ENCODE measurements at regions not wholly inside any gene's neighbourhood (a gene's known extent, or its start where the extent isn't known, plus 50 kb on each side); places are given as distances from the start of the nearest gene placed in this dataset.
"Not testable (repeated sequence)": the region's sequence is repeated elsewhere in the genome, so short reads cannot be mapped to it uniquely, and the experiment has no call there.

DNA sequence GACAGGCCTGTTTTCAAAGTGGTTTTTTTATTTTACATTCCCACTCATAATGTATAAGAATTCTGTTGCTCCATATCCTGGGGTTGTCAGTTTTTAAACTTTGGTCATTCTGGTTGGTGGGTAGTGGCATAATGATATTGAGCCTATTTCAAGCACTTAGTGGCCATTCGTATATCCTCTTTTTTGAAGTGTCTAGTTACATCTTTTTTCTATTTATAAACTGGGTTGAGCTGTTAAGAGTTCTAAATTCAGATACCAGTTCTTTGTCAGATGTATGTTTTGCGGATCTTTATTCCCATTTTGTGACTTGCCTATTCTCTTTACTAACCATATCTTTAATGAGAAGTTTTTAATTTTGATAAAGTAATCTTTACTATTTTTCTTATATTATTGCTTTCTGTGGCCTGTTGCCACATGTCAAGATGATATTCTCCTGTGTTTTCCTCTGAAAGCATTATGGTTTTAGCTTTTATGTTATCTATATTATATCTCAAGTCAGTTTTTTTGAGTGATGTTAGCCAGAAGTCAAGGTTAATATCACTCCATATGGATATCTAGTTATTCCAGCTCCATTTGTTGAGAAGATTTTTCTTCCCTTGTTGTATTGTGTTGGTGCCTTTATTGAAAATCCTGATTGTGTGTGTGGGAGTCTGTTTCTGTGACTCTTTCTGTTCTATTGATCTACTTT, 110.9 kb downstream of the FHIP1A start:
- H3K36me3 ChIP-seq (replicated peaks in 1 of 2; ENCODE audit: control insufficient read depth in 2 of 2, insufficient read depth in 2 of 2, low read length in 2 of 2): no peaks in the 10 kb centered on the region
- no peak overlapping the region for H2BK5ac ChIP-seq (ENCODE audit: low read length)
- H3K9me3 ChIP-seq (replicated peaks in 1 of 2; ENCODE audit: control insufficient read depth in 2 of 2, insufficient read depth in 1 of 2, low read depth in 1 of 2, low read length in 2 of 2): no peaks in the 10 kb centered on the region
- H3K4me3 ChIP-seq (ENCODE audit: low read length in 2 of 2): no peak overlapping the region
- H3K14ac ChIP-seq (ENCODE audit: low read length): no peak overlapping the region
- no peak overlapping the region for H3K18ac ChIP-seq (ENCODE audit: low read length)
- H2BK12ac ChIP-seq (ENCODE audit: low read length): no peak overlapping the region
- H2BK15ac ChIP-seq (ENCODE audit: low read length): no peak overlapping the region
- no peaks in the 10 kb centered on the region for H3K79me1 ChIP-seq (ENCODE audit: low read depth, low read length)
- no peak overlapping the region for H3K23ac ChIP-seq (ENCODE audit: low read depth, low read length, poor library complexity)
- whole genome bisulfite sequencing, 2 donors (ENCODE audit: extremely low coverage in 2 of 2, insufficient read length in 2 of 2, insufficient replicate concordance in 1 of 2): no CpG with 5 or more reads among the region's 2 CpGs
- H2AFZ ChIP-seq (ENCODE audit: low read length): no peak overlapping the region
- no peaks in the 10 kb centered on the region for H3K27me3 ChIP-seq (ENCODE audit: control insufficient read depth in 3 of 3, insufficient read depth in 3 of 3, low read depth in 1 of 3, low read length in 3 of 3)
- no peak overlapping the region for H2AK5ac ChIP-seq (ENCODE audit: low read depth, low read length)
- no peak overlapping the region for H3K4ac ChIP-seq (ENCODE audit: low read length)
- H3K9ac ChIP-seq (ENCODE audit: low read depth, low read length, poor library complexity): no peak overlapping the region
- H4K91ac ChIP-seq (ENCODE audit: low read depth, low read length, poor library complexity): no peak overlapping the region
- H3K4me2 ChIP-seq (ENCODE audit: insufficient read depth, low read length, poor library complexity, severe bottlenecking): no peak overlapping the region
- H3K27ac ChIP-seq (replicated peaks; ENCODE audit: low read length): no peak overlapping the region
- no peaks in the 10 kb centered on the region for H3K4me1 ChIP-seq (ENCODE audit: control insufficient read depth in 2 of 2, insufficient read depth in 1 of 2, low read depth in 1 of 2, low read length in 2 of 2)
- DNase-seq (ENCODE audit: low spot score): no peak
- H2BK120ac ChIP-seq (ENCODE audit: low read depth, low read length): no peak overlapping the region
- no peak overlapping the region for H4K8ac ChIP-seq (ENCODE audit: low read depth, low read length)

DNA sequence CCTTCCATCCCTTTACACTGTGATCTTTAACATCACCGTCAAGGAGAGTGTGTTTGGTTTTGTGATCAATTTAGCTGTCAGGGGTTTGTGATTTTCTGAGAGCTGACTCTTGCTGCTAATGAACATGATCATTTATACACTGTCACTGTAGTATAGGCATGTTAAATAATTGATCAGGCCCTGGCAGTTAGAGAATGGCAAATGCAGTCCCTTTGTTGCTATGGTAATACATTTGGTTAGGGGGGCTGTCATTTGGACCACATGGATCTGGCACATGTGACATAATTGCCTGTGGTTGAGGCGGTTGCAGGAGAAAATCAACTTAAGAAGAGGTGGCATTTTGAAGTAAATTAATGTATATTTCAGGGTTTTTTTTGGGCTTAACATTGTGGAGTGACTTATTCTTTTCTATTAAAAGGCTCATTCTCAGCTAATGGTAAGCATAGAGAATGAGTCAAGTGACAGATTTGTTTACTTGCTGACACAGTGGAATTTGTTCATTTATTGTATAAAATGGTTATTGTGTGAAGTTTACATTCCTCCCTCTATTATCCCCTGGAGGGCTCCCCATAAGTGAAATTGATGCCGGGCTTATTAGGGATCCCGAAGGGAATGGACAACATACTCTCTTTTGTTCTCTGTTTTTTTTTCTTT, 114.0 kb downstream of the FHIP1A start:
- no peak for DNase-seq (ENCODE audit: low spot score)
- whole genome bisulfite sequencing, 2 donors (ENCODE audit: extremely low coverage in 2 of 2, insufficient read length in 2 of 2, insufficient replicate concordance in 1 of 2): no CpG with 5 or more reads among the region's 4 CpGs
- H3K4me3 ChIP-seq (ENCODE audit: low read length in 2 of 2): no peak overlapping the region

DNA sequence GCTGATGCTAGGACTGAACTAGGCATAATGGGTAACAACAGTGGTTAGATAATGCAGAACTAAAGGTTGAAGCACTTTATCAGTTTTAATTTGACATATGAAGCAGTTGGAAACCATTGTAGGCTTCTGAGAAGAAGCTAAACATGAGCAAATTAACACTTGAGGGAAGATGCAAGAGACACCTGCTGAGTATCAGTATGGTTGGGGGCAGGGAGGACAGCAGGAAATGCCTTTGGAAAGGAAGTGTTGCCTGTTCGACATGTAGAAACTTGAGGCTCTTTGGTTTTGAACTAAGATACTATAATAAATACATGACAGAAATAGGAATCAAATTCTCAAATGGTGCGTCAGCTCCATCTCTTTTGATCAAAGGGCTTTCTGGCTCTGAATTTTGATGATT, 115.6 kb downstream of the FHIP1A start:
- Histone ChIP-seq H3K36me3 (replicated peaks in 1 of 2; ENCODE audit: control insufficient read depth in 2 of 2, insufficient read depth in 2 of 2, low read length in 2 of 2) (no peaks in the 10 kb centered on the region), H2BK5ac (ENCODE audit: low read length) (no peak overlapping the region), H3K14ac (ENCODE audit: low read length) (no peak overlapping the region), H3K27me3 (ENCODE audit: control insufficient read depth in 3 of 3, insufficient read depth in 3 of 3, low read depth in 1 of 3, low read length in 3 of 3) (no peaks in the 10 kb centered on the region), H3K4me3 (ENCODE audit: low read length in 2 of 2) (no peak overlapping the region), H3K9me3 (replicated peaks in 1 of 2; ENCODE audit: control insufficient read depth in 2 of 2, insufficient read depth in 1 of 2, low read depth in 1 of 2, low read length in 2 of 2) (no peaks in the 10 kb centered on the region), H2AK5ac (ENCODE audit: low read depth, low read length) (no peak overlapping the region), H3K4me1 (ENCODE audit: control insufficient read depth in 2 of 2, insufficient read depth in 1 of 2, low read depth in 1 of 2, low read length in 2 of 2) (no peaks in the 10 kb centered on the region), H2AFZ (ENCODE audit: low read length) (no peak overlapping the region), H4K91ac (ENCODE audit: low read depth, low read length, poor library complexity) (no peak overlapping the region), H4K8ac (ENCODE audit: low read depth, low read length) (no peak overlapping the region), H3K4me2 (ENCODE audit: insufficient read depth, low read length, poor library complexity, severe bottlenecking) (no peak overlapping the region), H3K27ac (replicated peaks; ENCODE audit: low read length) (no peak overlapping the region), H3K4ac (ENCODE audit: low read length) (no peak overlapping the region), H2BK12ac (ENCODE audit: low read length) (no peak overlapping the region), H2BK15ac (ENCODE audit: low read length) (no peak overlapping the region), H3K23ac (ENCODE audit: low read depth, low read length, poor library complexity) (no peak overlapping the region), H3K18ac (ENCODE audit: low read length) (no peak overlapping the region), H2BK120ac (ENCODE audit: low read depth, low read length) (no peak overlapping the region), H3K9ac (ENCODE audit: low read depth, low read length, poor library complexity) (no peak overlapping the region), H3K79me1 (ENCODE audit: low read depth, low read length) (no peaks in the 10 kb centered on the region)
- no CpG with 5 or more reads among the region's 2 CpGs for WGBS, 2 donors (ENCODE audit: extremely low coverage in 2 of 2, insufficient read length in 2 of 2, insufficient replicate concordance in 1 of 2)
- DNase-seq (ENCODE audit: low spot score): no peak

More for the DNA sequence above, 114.0 kb downstream of the FHIP1A start:
- no peak overlapping the region for H2BK12ac ChIP-seq (ENCODE audit: low read length)
- no peak overlapping the region for H2AK5ac ChIP-seq (ENCODE audit: low read depth, low read length)
- no peak overlapping the region for H3K27ac ChIP-seq (replicated peaks; ENCODE audit: low read length)
- no peak overlapping the region for H4K8ac ChIP-seq (ENCODE audit: low read depth, low read length)
- no peak overlapping the region for H3K4ac ChIP-seq (ENCODE audit: low read length)
- no peak overlapping the region for H3K4me2 ChIP-seq (ENCODE audit: insufficient read depth, low read length, poor library complexity, severe bottlenecking)
- no peaks in the 10 kb centered on the region for H3K9me3 ChIP-seq (replicated peaks in 1 of 2; ENCODE audit: control insufficient read depth in 2 of 2, insufficient read depth in 1 of 2, low read depth in 1 of 2, low read length in 2 of 2)
- no peaks in the 10 kb centered on the region for H3K36me3 ChIP-seq (replicated peaks in 1 of 2; ENCODE audit: control insufficient read depth in 2 of 2, insufficient read depth in 2 of 2, low read length in 2 of 2)
- no peak overlapping the region for H2BK15ac ChIP-seq (ENCODE audit: low read length)
- H3K23ac ChIP-seq (ENCODE audit: low read depth, low read length, poor library complexity): no peak overlapping the region
- no peak overlapping the region for H3K18ac ChIP-seq (ENCODE audit: low read length)
- no peaks in the 10 kb centered on the region for H3K27me3 ChIP-seq (ENCODE audit: control insufficient read depth in 3 of 3, insufficient read depth in 3 of 3, low read depth in 1 of 3, low read length in 3 of 3)
- no peak overlapping the region for H2AFZ ChIP-seq (ENCODE audit: low read length)
- H2BK120ac ChIP-seq (ENCODE audit: low read depth, low read length): no peak overlapping the region
- H2BK5ac ChIP-seq (ENCODE audit: low read length): no peak overlapping the region
- no peak overlapping the region for H4K91ac ChIP-seq (ENCODE audit: low read depth, low read length, poor library complexity)
- H3K79me1 ChIP-seq (ENCODE audit: low read depth, low read length): no peaks in the 10 kb centered on the region
- H3K4me1 ChIP-seq (ENCODE audit: control insufficient read depth in 2 of 2, insufficient read depth in 1 of 2, low read depth in 1 of 2, low read length in 2 of 2): no peaks in the 10 kb centered on the region
- no peak overlapping the region for H3K9ac ChIP-seq (ENCODE audit: low read depth, low read length, poor library complexity)
- no peak overlapping the region for H3K14ac ChIP-seq (ENCODE audit: low read length)

DNA sequence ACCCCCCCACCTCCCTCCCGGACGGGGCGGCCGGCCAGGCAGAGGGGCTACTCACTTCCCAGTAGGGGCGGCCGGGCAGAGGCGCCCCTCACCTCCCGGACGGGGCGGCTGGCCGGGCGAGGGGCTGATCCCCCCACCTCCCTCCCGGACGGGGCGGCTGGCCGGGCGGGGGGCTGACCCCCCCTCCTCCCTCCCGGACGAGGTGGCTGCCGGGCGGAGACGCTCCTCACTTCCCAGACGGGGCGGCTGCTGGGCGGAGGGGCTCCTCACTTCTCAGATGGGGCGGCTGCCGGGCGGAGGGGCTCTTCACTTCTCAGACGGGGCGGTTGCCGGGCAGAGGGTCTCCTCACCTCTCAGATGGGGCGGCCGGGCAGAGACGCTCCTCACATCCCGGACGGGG, 117.5 kb downstream of the FHIP1A start:
- not testable (repeated sequence) for H3K27me3 ChIP-seq (ENCODE audit: control insufficient read depth in 3 of 3, insufficient read depth in 3 of 3, low read depth in 1 of 3, low read length in 3 of 3); H2AFZ ChIP-seq (ENCODE audit: low read length); H2BK5ac ChIP-seq (ENCODE audit: low read length); H3K4me3 ChIP-seq (ENCODE audit: low read length in 2 of 2); H2AK5ac ChIP-seq (ENCODE audit: low read depth, low read length); H3K4me1 ChIP-seq (ENCODE audit: control insufficient read depth in 2 of 2, insufficient read depth in 1 of 2, low read depth in 1 of 2, low read length in 2 of 2); H2BK15ac ChIP-seq (ENCODE audit: low read length); H2BK120ac ChIP-seq (ENCODE audit: low read depth, low read length); H3K36me3 ChIP-seq (replicated peaks in 1 of 2; ENCODE audit: control insufficient read depth in 2 of 2, insufficient read depth in 2 of 2, low read length in 2 of 2); H3K23ac ChIP-seq (ENCODE audit: low read depth, low read length, poor library complexity); H4K91ac ChIP-seq (ENCODE audit: low read depth, low read length, poor library complexity); DNase-seq (ENCODE audit: low spot score); H3K79me1 ChIP-seq (ENCODE audit: low read depth, low read length); H3K27ac ChIP-seq (replicated peaks; ENCODE audit: low read length); H3K14ac ChIP-seq (ENCODE audit: low read length); H3K18ac ChIP-seq (ENCODE audit: low read length); H3K4ac ChIP-seq (ENCODE audit: low read length); H3K9me3 ChIP-seq (replicated peaks in 1 of 2; ENCODE audit: control insufficient read depth in 2 of 2, insufficient read depth in 1 of 2, low read depth in 1 of 2, low read length in 2 of 2); H3K4me2 ChIP-seq (ENCODE audit: insufficient read depth, low read length, poor library complexity, severe bottlenecking); H4K8ac ChIP-seq (ENCODE audit: low read depth, low read length); H2BK12ac ChIP-seq (ENCODE audit: low read length); H3K9ac ChIP-seq (ENCODE audit: low read depth, low read length, poor library complexity)
- WGBS, 2 donors (ENCODE audit: extremely low coverage in 2 of 2, insufficient read length in 2 of 2, insufficient replicate concordance in 1 of 2): no CpG with 5 or more reads among the region's 36 CpGs
